NCI-H2227 treated with DMSO at 0.1 percent for 48 hours (cell line): ENCODE measurements at regions not wholly inside any gene's neighbourhood (a gene's known extent, or its start where the extent isn't known, plus 50 kb on each side); places are given as distances from the start of the nearest gene placed in this dataset.
"Not testable (repeated sequence)": the region's sequence is repeated elsewhere in the genome, so short reads cannot be mapped to it uniquely, and the experiment has no call there.

Experiments
- DNase-seq: peaks from one replicate; lab custom pipeline; 2025; lab: John Stamatoyannopoulos, UW

GRCh38 chr11:81886406-81887075 lies 847.1 kb downstream of the FAM181B start:
- no peak for DNase-seq

GRCh38 chr11:81874635-81875034 lies 859.0 kb downstream of the FAM181B start:
- no peak for DNase-seq

- DNase-seq: no peak
Measured at GRCh38 chr11:81870815-81871214, 862.8 kb downstream of the FAM181B start.

- no peak for DNase-seq
Measured at GRCh38 chr11:81870066-81870412, 863.6 kb downstream of the FAM181B start.

GRCh38 chr11:81869351-81870065 lies 864.2 kb downstream of the FAM181B start:
- no peak for DNase-seq

GRCh38 chr11:81866896-81867295 lies 866.8 kb downstream of the FAM181B start:
- no peak for DNase-seq

GRCh38 chr11:81857386-81857785 lies 876.3 kb downstream of the FAM181B start:
- DNase-seq: no peak

GRCh38 chr11:81853791-81854190 lies 879.9 kb downstream of the FAM181B start:
- no peak for DNase-seq

GRCh38 chr11:81852896-81853295 lies 880.8 kb downstream of the FAM181B start:
- DNase-seq: no peak

GRCh38 chr11:81840380-81840779 lies 893.3 kb downstream of the FAM181B start:
- DNase-seq: no peak

GRCh38 chr11:81839976-81840375 lies 893.7 kb downstream of the FAM181B start:
- no peak for DNase-seq

- DNase-seq: no peak
Measured at GRCh38 chr11:81839016-81839415, 894.6 kb downstream of the FAM181B start.

GRCh38 chr11:81829976-81830375 lies 903.7 kb downstream of the FAM181B start:
- DNase-seq: no peak

- DNase-seq: no peak
Measured at GRCh38 chr11:81825346-81825745, 908.3 kb downstream of the FAM181B start.

GRCh38 chr11:81819462-81819861 lies 914.2 kb downstream of the FAM181B start:
- no peak for DNase-seq

- no peak for DNase-seq
Measured at GRCh38 chr11:81804858-81805257, 928.8 kb downstream of the FAM181B start.

GRCh38 chr11:81802591-81802990 lies 931.1 kb downstream of the FAM181B start:
- no peak for DNase-seq

- DNase-seq: no peak
Measured at GRCh38 chr11:81792416-81792815, 941.2 kb downstream of the FAM181B start.

GRCh38 chr11:81787584-81788049 lies 946.0 kb downstream of the FAM181B start:
- no peak for DNase-seq

GRCh38 chr11:81772166-81772565 lies 961.5 kb downstream of the FAM181B start:
- no peak for DNase-seq

GRCh38 chr11:81769906-81770305 lies 963.8 kb downstream of the FAM181B start:
- DNase-seq: not testable (repeated sequence)

- DNase-seq: no peak
Measured at GRCh38 chr11:81756864-81757595, 976.6 kb downstream of the FAM181B start.

GRCh38 chr11:81749245-81749644 lies 984.4 kb downstream of the FAM181B start:
- no peak for DNase-seq
